Mesothelial cell of epicardium (in vitro differentiated cells): ENCODE measurements at regions not wholly inside any gene's neighbourhood (a gene's known extent, or its start where the extent isn't known, plus 50 kb on each side); places are given as distances from the start of the nearest gene placed in this dataset.

Experiments
- DNase-seq, 2 experiments: peaks; one replicate each; pipeline ENCODE4 v3.0.0; 2021; ENCODE audit warnings: low spot score in 2 of 2; ENCODE audit not compliant: unreplicated experiment in 2 of 2
- H3K27ac Mint-ChIP-seq: 2 replicates; pipeline ENCODE4 v1.8.0; 2021; ENCODE audit warnings: mixed read lengths
- H3K27me3 Mint-ChIP-seq: 2 replicates; pipeline ENCODE4 v1.8.0; 2021; ENCODE audit warnings: low read depth, mixed read lengths
- H3K36me3 Mint-ChIP-seq: 2 replicates; pipeline ENCODE4 v1.8.0; 2021; ENCODE audit warnings: mixed read lengths
- H3K4me1 Mint-ChIP-seq: 2 replicates; pipeline ENCODE4 v1.8.0; 2021; ENCODE audit warnings: mixed read lengths
- H3K4me3 Mint-ChIP-seq: 2 replicates; pipeline ENCODE4 v1.8.0; 2021; ENCODE audit warnings: mild to moderate bottlenecking, moderate library complexity, mixed read lengths
- H3K9me3 Mint-ChIP-seq: 2 replicates; pipeline ENCODE4 v1.8.0; 2021; ENCODE audit warnings: mixed read lengths
- CTCF ChIP-seq: fragments of 200-600 bp; sonication (generic); IDR thresholded peaks from one replicate; pipeline ENCODE4 v1.5.0; 2021; ENCODE audit warnings: antibody characterized with exemption; ENCODE audit not compliant: unreplicated experiment

- Mint-ChIP-seq H3K36me3 (no peaks in the 10 kb centered on the region), H3K27me3 (peaks cover 1% of the 10 kb centered on the region), H3K27ac (no peak overlapping the region), H3K4me3 (no peak overlapping the region), H3K9me3 (no peaks in the 10 kb centered on the region), H3K4me1 (peaks cover 1% of the 10 kb centered on the region)
- TF ChIP-seq CTCF: no peak
- DNase-seq: no peak
Observed at GRCh38 chr5:12399868-12400267, 495.6 kb upstream of the CTNND2 start.

GRCh38 chr5:12392246-12392645, 488.0 kb upstream of the CTNND2 start:
- peaks cover 5% of the 10 kb centered on the region for H3K27me3 Mint-ChIP-seq
- H3K36me3 Mint-ChIP-seq: no peaks in the 10 kb centered on the region
- H3K9me3 Mint-ChIP-seq: no peaks in the 10 kb centered on the region
- no peak overlapping the region for H3K4me3 Mint-ChIP-seq
- DNase-seq: no peak
- TF ChIP-seq CTCF: no peak
- H3K27ac Mint-ChIP-seq: no peak overlapping the region
- no peaks in the 10 kb centered on the region for H3K4me1 Mint-ChIP-seq

- no peaks in the 10 kb centered on the region for H3K4me1 Mint-ChIP-seq
- peaks cover 6% of the 10 kb centered on the region for H3K27me3 Mint-ChIP-seq
- DNase-seq: no peak
- no peak for TF ChIP-seq CTCF
- H3K27ac Mint-ChIP-seq: no peak overlapping the region
- no peak overlapping the region for H3K4me3 Mint-ChIP-seq
- H3K36me3 Mint-ChIP-seq: no peaks in the 10 kb centered on the region
- H3K9me3 Mint-ChIP-seq: peaks cover 34% of the 10 kb centered on the region
Observed at GRCh38 chr5:12385095-12385494, 480.8 kb upstream of the CTNND2 start.

GRCh38 chr5:12384005-12384404, 479.8 kb upstream of the CTNND2 start:
- Mint-ChIP-seq H3K36me3 (no peaks in the 10 kb centered on the region), H3K4me3 (no peak overlapping the region), H3K27me3 (peaks cover 3% of the 10 kb centered on the region), H3K27ac (no peak overlapping the region), H3K4me1 (no peaks in the 10 kb centered on the region), H3K9me3 (peaks cover 40% of the 10 kb centered on the region)
- no peak for DNase-seq
- TF ChIP-seq CTCF: no peak

- Mint-ChIP-seq H3K9me3 (no peaks in the 10 kb centered on the region), H3K4me3 (no peak overlapping the region), H3K4me1 (no peaks in the 10 kb centered on the region), H3K27ac (no peak overlapping the region), H3K27me3 (no peaks in the 10 kb centered on the region), H3K36me3 (no peaks in the 10 kb centered on the region)
- DNase-seq: no peak
- TF ChIP-seq CTCF: no peak
Observed at GRCh38 chr5:12367973-12368372, 463.7 kb upstream of the CTNND2 start.

- no peaks in the 10 kb centered on the region for H3K36me3 Mint-ChIP-seq
- peaks cover 4% of the 10 kb centered on the region for H3K27me3 Mint-ChIP-seq
- no peak for DNase-seq
- TF ChIP-seq CTCF: no peak
- no peak overlapping the region for H3K27ac Mint-ChIP-seq
- peaks cover 5% of the 10 kb centered on the region for H3K9me3 Mint-ChIP-seq
- H3K4me1 Mint-ChIP-seq: peaks cover 19% of the 10 kb centered on the region
- no peak overlapping the region for H3K4me3 Mint-ChIP-seq
Observed at GRCh38 chr5:12360218-12360617, 456.0 kb upstream of the CTNND2 start.
